H1 (cell line): ENCODE measurements at regions not wholly inside any gene's neighbourhood (a gene's known extent, or its start where the extent isn't known, plus 50 kb on each side); places are given as distances from the start of the nearest gene placed in this dataset.

ENCODE experiments used
- CTCF ChIA-PET: fragments of 300-600 bp; sonication (Branson Sonifier 250); formaldehyde crosslinking; loops from one replicate; lab custom pipeline; 2021; ENCODE audit not compliant: partially characterized antibody; lab: Charles Lee
- POLR2A ChIA-PET: fragments of 300-600 bp; sonication (Branson Sonifier 250); formaldehyde crosslinking; loops from one replicate; lab custom pipeline; 2021; ENCODE audit warnings: inconsistent platforms; ENCODE audit not compliant: partially characterized antibody; lab: Charles Lee
- DNase-seq, 2 experiments: peaks; one replicate each; pipeline versions ENCODE4 v3.0.0 to v3.0.0-alpha.2; 2010 to 2022; ENCODE audit warnings: low spot score in 2 of 2, low read depth in 1 of 2, mixed read lengths in 1 of 2
- FAIRE-seq: peaks from 2 replicates; lab custom pipeline; 2011; peaks lifted over from hg19 to GRCh38; lab: Jason Lieb, UNC
- H2AFZ ChIP-seq: 2 replicates; pipeline ENCODE4 v1.8.1; 2012; ENCODE audit warnings: low read length, inconsistent platforms
- H2AK5ac ChIP-seq: 2 replicates; pipeline ENCODE4 v1.6.1; 2013; ENCODE audit warnings: low read depth, low read length
- H2BK120ac ChIP-seq: replicated peaks from 2 replicates; pipeline ENCODE3; 2013; ENCODE audit warnings: low read depth, low read length, inconsistent platforms
- H2BK12ac ChIP-seq: 2 replicates; pipeline ENCODE4 v1.6.1; 2013; ENCODE audit warnings: low read depth, low read length
- H2BK15ac ChIP-seq: 2 replicates; pipeline ENCODE4 v1.6.1; 2013; ENCODE audit warnings: low read length
- H2BK20ac ChIP-seq: 2 replicates; pipeline ENCODE4 v1.6.1; 2013; ENCODE audit warnings: low read length
- H2BK5ac ChIP-seq: 2 replicates; pipeline ENCODE4 v1.6.1; 2013; ENCODE audit warnings: low read depth, low read length
- H3K14ac ChIP-seq: 2 replicates; pipeline ENCODE4 v1.6.1; 2013; ENCODE audit warnings: inconsistent platforms; ENCODE audit not compliant: insufficient read length
- H3K18ac ChIP-seq: 2 replicates; pipeline ENCODE4 v1.6.1; 2013; ENCODE audit warnings: low read length; ENCODE audit errors: extremely low read depth
- H3K23ac ChIP-seq: 2 replicates; pipeline ENCODE4 v1.6.1; 2013; ENCODE audit warnings: inconsistent platforms; ENCODE audit not compliant: insufficient read length
- H3K23me2 ChIP-seq: 2 replicates; pipeline ENCODE4 v1.6.1; 2013; ENCODE audit warnings: low read depth, low read length
- H3K27ac ChIP-seq: 2 replicates; pipeline ENCODE4 v1.6.1; 2011; ENCODE audit warnings: low read depth, low read length, inconsistent platforms
- H3K27me3 ChIP-seq, 4 experiments: replicated peaks in 1 of 4; 1 replicate in 1 of 4; 2 replicates in 3 of 4; pipeline versions ENCODE4 v1.6.1 to v1.8.1; 2011 to 2013; ENCODE audit warnings: low read length in 3 of 4, mild to moderate bottlenecking in 3 of 4, inconsistent platforms in 2 of 4, mixed read lengths in 2 of 4, moderate library complexity in 1 of 4; ENCODE audit not compliant: control insufficient read depth in 3 of 4, insufficient read depth in 3 of 4; ENCODE audit errors: extremely low read depth in 1 of 4
- H3K36me3 ChIP-seq, 4 experiments: 2 replicates each; pipeline versions ENCODE4 v1.6.1 to v1.8.1; 2011 to 2013; ENCODE audit warnings: mild to moderate bottlenecking in 4 of 4, low read length in 3 of 4, moderate library complexity in 2 of 4, control low read depth in 1 of 4, inconsistent platforms in 1 of 4; ENCODE audit not compliant: insufficient read depth in 4 of 4, control insufficient read depth in 2 of 4
- H3K4ac ChIP-seq: replicated peaks from 2 replicates; pipeline ENCODE3; 2013; ENCODE audit warnings: low read length, low read depth, mixed read lengths, inconsistent platforms; ENCODE audit not compliant: insufficient read length
- H3K4me1 ChIP-seq, 4 experiments: replicated peaks in 1 of 4; 1 replicate in 1 of 4; 2 replicates in 3 of 4; pipeline versions ENCODE4 v1.6.1 to v1.8.1; 2011 to 2013; ENCODE audit warnings: low read length in 3 of 4, inconsistent platforms in 2 of 4, mixed read lengths in 1 of 4; ENCODE audit not compliant: insufficient read depth in 4 of 4, control insufficient read depth in 3 of 4
- H3K4me2 ChIP-seq, 2 experiments: 2 replicates each; pipeline versions ENCODE4 v1.6.1 to v1.8.1; 2011 to 2013; ENCODE audit warnings: low read depth in 2 of 2, low read length in 2 of 2, control low read depth in 1 of 2, inconsistent platforms in 1 of 2, mild to moderate bottlenecking in 1 of 2; ENCODE audit not compliant: insufficient read depth in 1 of 2
- H3K4me3 ChIP-seq, 4 experiments: fragments of 200-600, 300-600 bp in 1 of 4; sonication (generic), shearing (Covaris generic), sonication (Bioruptor Twin) in 1 of 4; 2 replicates each; pipeline versions ENCODE4 v1.5.1 to v1.8.1; 2011 to 2016; ENCODE audit warnings: low read length in 4 of 4, low read depth in 3 of 4, control low read depth in 2 of 4, inconsistent platforms in 2 of 4, mild to moderate bottlenecking in 2 of 4, mixed read lengths in 1 of 4, moderate library complexity in 1 of 4; ENCODE audit not compliant: insufficient read depth in 2 of 4; ENCODE audit errors: extremely low read depth in 1 of 4
- H3K56ac ChIP-seq: replicated peaks from 2 replicates; pipeline ENCODE3; 2013; ENCODE audit warnings: low read depth, mild to moderate bottlenecking, mixed read lengths, low read length, inconsistent platforms; ENCODE audit not compliant: insufficient read length
- H3K79me1 ChIP-seq: 2 replicates; pipeline ENCODE4 v1.6.1; 2013; ENCODE audit warnings: low read depth, low read length, control low read depth
- H3K79me2 ChIP-seq, 2 experiments: 2 replicates each; pipeline versions ENCODE4 v1.6.1 to v1.8.1; 2012 to 2013; ENCODE audit warnings: low read length in 2 of 2, mild to moderate bottlenecking in 2 of 2, inconsistent platforms in 1 of 2; ENCODE audit not compliant: insufficient read depth in 2 of 2, control insufficient read depth in 1 of 2
- H3K9ac ChIP-seq, 4 experiments: replicated peaks in 1 of 4; 1 replicate in 1 of 4; 2 replicates in 3 of 4; pipeline versions ENCODE4 v1.6.1 to v1.8.1; 2011 to 2013; ENCODE audit warnings: low read depth in 3 of 4, low read length in 3 of 4, control low read depth in 2 of 4, mild to moderate bottlenecking in 2 of 4, moderate library complexity in 2 of 4, inconsistent platforms in 1 of 4; ENCODE audit errors: extremely low read depth in 1 of 4
- H3K9me3 ChIP-seq, 2 experiments: 2 replicates each; pipeline versions ENCODE4 v1.6.1 to v1.8.1; 2012 to 2013; ENCODE audit warnings: mild to moderate bottlenecking in 2 of 2, moderate library complexity in 2 of 2, control low read depth in 1 of 2, inconsistent platforms in 1 of 2, low read depth in 1 of 2, low read length in 1 of 2, mixed read lengths in 1 of 2; ENCODE audit not compliant: insufficient read depth in 2 of 2
- H4K20me1 ChIP-seq, 2 experiments: replicated peaks in 1 of 2; 2 replicates each; pipeline versions ENCODE3 to v1.8.1; 2011 to 2013; ENCODE audit warnings: inconsistent platforms in 2 of 2, low read length in 2 of 2, mild to moderate bottlenecking in 1 of 2; ENCODE audit not compliant: insufficient read depth in 2 of 2, control insufficient read depth in 1 of 2
- H4K5ac ChIP-seq: 2 replicates; pipeline ENCODE4 v1.6.1; 2013; ENCODE audit warnings: low read length, low read depth, mixed read lengths, inconsistent platforms; ENCODE audit not compliant: insufficient read length
- H4K8ac ChIP-seq: 2 replicates; pipeline ENCODE4 v1.8.0; 2013; ENCODE audit warnings: mild to moderate bottlenecking, moderate library complexity, low read length, inconsistent platforms; ENCODE audit not compliant: insufficient read depth; ENCODE audit errors: extremely low read depth
- H4K91ac ChIP-seq: replicated peaks from 2 replicates; pipeline ENCODE3; 2013; ENCODE audit warnings: low read length, mixed read lengths, inconsistent platforms; ENCODE audit not compliant: insufficient read length
- CREB1 ChIP-seq: IDR thresholded peaks from 2 replicates; pipeline ENCODE4 v1.6.1; 2012; ENCODE audit warnings: inconsistent platforms
- FOSL1 ChIP-seq: IDR thresholded peaks from 2 replicates; pipeline ENCODE4 v1.6.1; 2011; ENCODE audit warnings: mild to moderate bottlenecking, low read depth, low read length, moderate library complexity; ENCODE audit not compliant: insufficient read depth
- SIRT6 ChIP-seq: IDR thresholded peaks from one replicate; pipeline ENCODE4 v1.7.1; 2012; ENCODE audit warnings: low read length, inconsistent platforms
- WGBS, 2 experiments: shearing (Covaris generic) in 1 of 2; methylation state at CpG; one replicate each; pipeline versions ENCODE4 v1.1.6 to v1.1.7; 2013 to 2015; ENCODE audit warnings: low lambda C conversion rate in 2 of 2, mixed read lengths in 2 of 2, inconsistent platforms in 1 of 2, low coverage in 1 of 2, missing lambda C conversion rate in 1 of 2; ENCODE audit not compliant: insufficient replicate concordance in 2 of 2, insufficient coverage in 1 of 2, insufficient read length in 1 of 2; ENCODE audit errors: extremely low coverage in 1 of 2, missing lambda C conversion rate in 1 of 2; 5-methylcytosine and 5-hydroxymethylcytosine counted together

GRCh38 chr2:220181165-220181564 is 553.7 kb downstream of the SLC4A3 start:
- WGBS, 2 experiments, result 100% methylated on average over 1 of the region's 1 CpG; no CpG with 5 or more reads in 1 of the 2 experiments

More at GRCh38 chr2:220181165-220181564, 553.7 kb downstream of the SLC4A3 start:
- Histone ChIP-seq H2BK15ac (no peak overlapping the region), H2BK120ac (no peak overlapping the region), H3K79me1 (no peaks in the 10 kb centered on the region), H3K14ac (no peak overlapping the region), H3K9me3 (no peaks in the 10 kb centered on the region), H3K56ac (no peak overlapping the region), H3K9ac (no peak overlapping the region), H3K23ac (no peak overlapping the region), H4K91ac (no peak overlapping the region), H3K23me2 (no peaks in the 10 kb centered on the region), H4K8ac (no peak overlapping the region), H3K18ac (no peak overlapping the region), H3K27me3 (no peaks in the 10 kb centered on the region), H2BK20ac (no peak overlapping the region), H3K27ac (no peak overlapping the region), H4K5ac (no peak overlapping the region), H4K20me1 (no peaks in the 10 kb centered on the region), H3K4me2 (no peak overlapping the region), H3K4ac (no peak overlapping the region), H2AFZ (no peak overlapping the region), H3K79me2 (no peaks in the 10 kb centered on the region), H3K4me1 (peaks cover 0 to 3% (median 0%) of the 10 kb centered on the region in 4 experiments; a peak in 1 of 7 replicates), H2BK12ac (no peak overlapping the region), H2BK5ac (no peak overlapping the region), H3K4me3 (no peak overlapping the region), H2AK5ac (no peak overlapping the region), H3K36me3 (no peaks in the 10 kb centered on the region)
- CTCF ChIA-PET, result interaction anchor here (1.7 kb wide), 1 partner anchor 27 kb away, joined by 6 read pairs; no protein-coding TSS in a partner anchor
- FAIRE-seq (no peak), DNase-seq (no peak)
- no peak for TF ChIP-seq FOSL1
- TF ChIP-seq CREB1, result no peak
- no peak for TF ChIP-seq SIRT6
- POLR2A ChIA-PET, result no interaction called here
